GM12878 (cell line): ENCODE measurements at regions not wholly inside any gene's neighbourhood (a gene's known extent, or its start where the extent isn't known, plus 50 kb on each side); places are given as distances from the start of the nearest gene placed in this dataset.

Source experiments
- ATAC-seq: fragments of 200-7000 bp; cut with Tn5 transposase; 3 replicates; pipeline ENCODE4 v1.9.1; 2020; ENCODE audit warnings: mild to moderate bottlenecking, moderate library complexity
- BruUV-seq: library from RNA; stranded (reverse); fragments of 400-500 nt; replicated peaks from 2 replicates; lab custom pipeline; 2021; lab: Mats Ljungman, UMichigan
- CTCF ChIA-PET: fragments of 300-600 bp; sonication (Branson Sonifier 250); formaldehyde crosslinking; extraction: SDS; loops from one replicate; lab custom pipeline; 2021; ENCODE audit warnings: inconsistent platforms; lab: Yijun Ruan, JAX
- POLR2A ChIA-PET: fragments of 350-600 bp; formaldehyde crosslinking; extraction: SDS; loops from one replicate; lab custom pipeline; 2021; ENCODE audit warnings: inconsistent platforms; lab: Charles Lee
- RAD21 ChIA-PET: fragments of 300-600 bp; sonication (Branson Sonifier 250); formaldehyde crosslinking; loops from one replicate; lab custom pipeline; 2023; ENCODE audit warnings: antibody characterized with exemption; ENCODE audit not compliant: unreplicated experiment; lab: Charles Lee
- SMC1A ChIA-PET: fragments of 300-600 bp; sonication (Branson Sonifier 250); formaldehyde crosslinking; loops from one replicate; lab custom pipeline; 2023; ENCODE audit not compliant: unreplicated experiment, uncharacterized antibody; lab: Charles Lee
- DNase-seq: peaks from one replicate; pipeline ENCODE4 v3.0.0-alpha.2; 2011; ENCODE audit warnings: low read depth, low spot score
- FAIRE-seq: peaks from 3 replicates; lab custom pipeline; 2011; peaks lifted over from hg19 to GRCh38; lab: Jason Lieb, UNC
- H2AFZ ChIP-seq: 2 replicates; pipeline ENCODE4 v1.6.0; 2011; ENCODE audit warnings: low read depth, low read length, control low read depth; ENCODE audit not compliant: control insufficient read depth
- H3K27ac ChIP-seq: 2 replicates; pipeline ENCODE4 v1.5.1; 2011; ENCODE audit warnings: control low read depth; ENCODE audit not compliant: control insufficient read depth, insufficient read depth
- H3K27me3 ChIP-seq, 2 experiments: replicated peaks in 1 of 2; 2 replicates each; pipeline versions ENCODE4 v1.6.0 to v1.6.1; 2011; ENCODE audit warnings: low read length in 1 of 2; ENCODE audit not compliant: control insufficient read depth in 2 of 2, insufficient read depth in 2 of 2
- H3K36me3 ChIP-seq, 2 experiments: 2 replicates each; pipeline ENCODE4 v1.5.1; 2011; ENCODE audit warnings: low read length in 1 of 2; ENCODE audit not compliant: control insufficient read depth in 2 of 2, insufficient read depth in 2 of 2
- H3K4me1 ChIP-seq: 2 replicates; pipeline ENCODE4 v1.6.1; 2011; ENCODE audit warnings: mild to moderate bottlenecking, low read length, moderate library complexity, mixed read lengths; ENCODE audit not compliant: control insufficient read depth, insufficient read depth
- H3K4me2 ChIP-seq: 2 replicates; pipeline ENCODE4 v1.6.0; 2011; ENCODE audit warnings: control low read depth; ENCODE audit not compliant: control insufficient read depth, insufficient read depth
- H3K4me3 ChIP-seq: fragments of 200-600 bp; sonication (generic); 2 replicates; pipeline ENCODE4 v1.5.1; 2016
- H3K79me2 ChIP-seq: 2 replicates; pipeline ENCODE4 v1.6.0; 2011; ENCODE audit warnings: low read length; ENCODE audit not compliant: control insufficient read depth, insufficient read depth
- H3K9ac ChIP-seq: 2 replicates; pipeline ENCODE4 v1.8.0; 2011; ENCODE audit warnings: low read length, control low read depth, mixed read lengths; ENCODE audit not compliant: control insufficient read depth, insufficient read depth
- H3K9me3 ChIP-seq: replicated peaks from 3 replicates; pipeline ENCODE4 v1.5.1; 2011; ENCODE audit warnings: mild to moderate bottlenecking, low read length; ENCODE audit not compliant: control insufficient read depth, insufficient read depth
- H4K20me1 ChIP-seq: 2 replicates; pipeline ENCODE4 v1.6.0; 2011; ENCODE audit not compliant: control insufficient read depth, insufficient read depth
- ETV6 ChIP-seq, 2 experiments: fragments of 450-650 bp in 1 of 2; IDR thresholded peaks in 1 of 2; conservative IDR thresholded peaks in 1 of 2; 2 replicates each; pipeline ENCODE4 v1.6.1; 2014; ENCODE audit warnings: antibody characterized with exemption in 1 of 2, borderline replicate concordance in 1 of 2, low read depth in 1 of 2, mild to moderate bottlenecking in 1 of 2, moderate library complexity in 1 of 2
- FOXM1 ChIP-seq: IDR thresholded peaks from 2 replicates; pipeline ENCODE4 v1.6.1; 2012; ENCODE audit warnings: low read depth, mild to moderate bottlenecking, inconsistent platforms, low read length, moderate library complexity
- KLF5 ChIP-seq: fragments of 450-650 bp; IDR thresholded peaks from 2 replicates; pipeline ENCODE4 v1.6.1; 2014; ENCODE audit warnings: mild to moderate bottlenecking; ENCODE audit not compliant: partially characterized antibody
- NR2C2 ChIP-seq: IDR thresholded peaks from 2 replicates; pipeline ENCODE4 v1.6.1; 2011; ENCODE audit warnings: borderline replicate concordance, low read depth; ENCODE audit not compliant: control insufficient read depth, insufficient read length
- RUNX3 ChIP-seq: IDR thresholded peaks from 2 replicates; pipeline ENCODE4 v1.6.1; 2012; ENCODE audit warnings: low read length, inconsistent platforms
- SP1 ChIP-seq: IDR thresholded peaks from one replicate; pipeline ENCODE4 v1.6.1; 2011; ENCODE audit warnings: low read depth, low read length
- SUZ12 ChIP-seq: fragments of 200-600 bp; sonication (generic); IDR thresholded peaks from one replicate; pipeline ENCODE4 v1.6.1; 2018; ENCODE audit warnings: antibody characterized with exemption, mild to moderate bottlenecking; ENCODE audit not compliant: unreplicated experiment
- ZZZ3 ChIP-seq: IDR thresholded peaks from 2 replicates; pipeline ENCODE4 v1.6.1; 2011; ENCODE audit warnings: low read depth; ENCODE audit not compliant: control insufficient read depth, insufficient read length
- whole genome bisulfite sequencing: methylation state at CpG from one replicate; pipeline ENCODE4 v1.1.6; 2016; ENCODE audit warnings: low lambda C conversion rate; ENCODE audit not compliant: insufficient replicate concordance, insufficient coverage; ENCODE audit errors: missing lambda C conversion rate; 5-methylcytosine and 5-hydroxymethylcytosine counted together
- in situ Hi-C: fragments of 300-500 bp; cut with MboI; formaldehyde crosslinking; loops from 9 replicates; pipeline ENCODE4 v1.14.3; 2018; ENCODE audit warnings: mixed read lengths
- intact Hi-C: fragments of 100-400 bp; cut with micrococcal nuclease; formaldehyde crosslinking; loops from one replicate; pipeline ENCODE4 v1.14.2; 2022; ENCODE audit not compliant: unreplicated experiment
- TF ChIP-seq, protein P1 (sequence below): fragments of 450-650 bp; IDR thresholded peaks from 2 replicates; pipeline ENCODE4 v1.6.1; 2018; ENCODE audit warnings: mild to moderate bottlenecking, low read depth, moderate library complexity; ENCODE audit not compliant: partially characterized antibody

DNA sequence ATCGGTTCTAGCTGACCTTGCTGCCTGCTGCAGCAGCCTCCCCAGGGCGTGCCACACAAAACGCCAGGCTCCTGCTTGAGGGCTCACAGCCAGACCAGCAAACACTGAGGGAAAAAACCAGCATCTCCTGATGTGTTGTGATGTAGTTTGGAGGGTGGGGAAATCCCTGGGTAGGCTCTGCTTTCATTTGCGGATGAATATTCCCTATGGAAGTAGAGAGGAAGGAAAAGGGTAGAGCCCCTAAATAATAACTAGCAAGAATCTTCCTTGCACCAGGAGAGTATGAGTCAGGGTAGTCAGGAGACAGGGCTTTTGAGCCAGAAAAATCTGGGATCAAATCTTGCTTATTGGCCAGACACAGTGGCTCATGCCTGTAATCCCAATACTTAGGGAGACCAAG, 545.3 kb downstream of the RFC3 start:
- no peak for DNase-seq
- ChIA-PET RAD21 (no interaction called here), POLR2A (no interaction called here), SMC1A (no interaction called here), CTCF (interaction anchor here (0.7 kb wide), 1 partner anchor 8 kb away, joined by 3 read pairs; no protein-coding TSS in a partner anchor)
- Histone ChIP-seq H2AFZ (no peak overlapping the region), H3K4me1 (no peaks in the 10 kb centered on the region), H3K4me2 (no peak overlapping the region), H3K36me3 (no peaks in the 10 kb centered on the region), H3K79me2 (no peaks in the 10 kb centered on the region), H3K27ac (no peak overlapping the region), H3K4me3 (no peak overlapping the region), H3K9me3 (no peaks in the 10 kb centered on the region), H4K20me1 (no peaks in the 10 kb centered on the region), H3K27me3 (no peaks in the 10 kb centered on the region), H3K9ac (no peak overlapping the region)
- no peak for TF ChIP-seq KLF5
- TF ChIP-seq SUZ12, result no peak
- TF ChIP-seq ETV6 (conservative IDR thresholded peaks at IDR 0.05 in 1 of 2, IDR thresholded peaks at IDR 0.05 in 1 of 2; ENCODE audit: borderline replicate concordance in 1 of 2, low read depth in 1 of 2), result no peak
- no peak for TF ChIP-seq FOXM1
- no peak for TF ChIP-seq RUNX3
- TF ChIP-seq SP1, result no peak
- no peak for TF ChIP-seq NR2C2
- TF ChIP-seq ZZZ3, result no peak
- TF ChIP-seq, protein P1, sequence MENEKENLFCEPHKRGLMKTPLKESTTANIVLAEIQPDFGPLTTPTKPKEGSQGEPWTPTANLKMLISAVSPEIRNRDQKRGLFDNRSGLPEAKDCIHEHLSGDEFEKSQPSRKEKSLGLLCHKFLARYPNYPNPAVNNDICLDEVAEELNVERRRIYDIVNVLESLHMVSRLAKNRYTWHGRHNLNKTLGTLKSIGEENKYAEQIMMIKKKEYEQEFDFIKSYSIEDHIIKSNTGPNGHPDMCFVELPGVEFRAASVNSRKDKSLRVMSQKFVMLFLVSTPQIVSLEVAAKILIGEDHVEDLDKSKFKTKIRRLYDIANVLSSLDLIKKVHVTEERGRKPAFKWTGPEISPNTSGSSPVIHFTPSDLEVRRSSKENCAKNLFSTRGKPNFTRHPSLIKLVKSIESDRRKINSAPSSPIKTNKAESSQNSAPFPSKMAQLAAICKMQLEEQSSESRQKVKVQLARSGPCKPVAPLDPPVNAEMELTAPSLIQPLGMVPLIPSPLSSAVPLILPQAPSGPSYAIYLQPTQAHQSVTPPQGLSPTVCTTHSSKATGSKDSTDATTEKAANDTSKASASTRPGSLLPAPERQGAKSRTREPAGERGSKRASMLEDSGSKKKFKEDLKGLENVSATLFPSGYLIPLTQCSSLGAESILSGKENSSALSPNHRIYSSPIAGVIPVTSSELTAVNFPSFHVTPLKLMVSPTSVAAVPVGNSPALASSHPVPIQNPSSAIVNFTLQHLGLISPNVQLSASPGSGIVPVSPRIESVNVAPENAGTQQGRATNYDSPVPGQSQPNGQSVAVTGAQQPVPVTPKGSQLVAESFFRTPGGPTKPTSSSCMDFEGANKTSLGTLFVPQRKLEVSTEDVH, result no peak
- no peak for ATAC-seq
- WGBS, result 18% methylated on average over 4 of the region's 4 CpGs
- intact Hi-C loops (no loop called here), in situ Hi-C loops (no loop called here)
- BruUV-seq, result no TSS peak
- no peak for FAIRE-seq
